ENCODE measurements at regions not wholly inside any gene's neighbourhood (a gene's known extent, or its start where the extent isn't known, plus 50 kb on each side); places are given as distances from the start of the nearest gene placed in this dataset.
A peak's percentile ranks its signal among the peaks of the same experiment; 100 is the strongest.

DNA sequence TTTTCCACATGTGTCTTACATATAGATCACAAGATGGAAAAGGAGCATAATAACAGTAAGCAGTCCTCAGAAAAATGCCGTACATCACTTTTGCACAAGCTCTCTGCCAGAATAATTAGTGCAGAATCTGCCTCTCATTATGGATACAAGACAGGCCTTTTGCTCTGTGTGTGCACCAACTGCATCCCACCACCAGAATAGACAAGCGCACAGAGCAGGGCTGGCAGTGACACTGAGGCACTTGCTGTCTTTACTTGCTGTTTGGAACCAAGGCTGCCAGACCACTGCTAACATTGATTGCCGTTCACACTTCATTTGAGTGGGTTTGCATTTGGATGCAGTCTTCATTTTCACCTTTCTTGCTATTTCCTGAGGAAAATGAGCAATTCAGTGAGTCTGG lies 741.3 kb downstream of the TLE1 start:
- H3K14ac ChIP-seq (ENCODE audit: insufficient read length), result no peak overlapping the region
- no peaks in the 10 kb centered on the region for H3K4me1 ChIP-seq (replicated peaks in 1 of 4; ENCODE audit: control insufficient read depth in 3 of 4, insufficient read depth in 4 of 4, low read length in 3 of 4)
- H3K23me2 ChIP-seq (ENCODE audit: low read depth, low read length), result no peaks in the 10 kb centered on the region
- no peaks in the 10 kb centered on the region for H3K79me1 ChIP-seq (ENCODE audit: low read depth, low read length)
- H3K36me3 ChIP-seq (ENCODE audit: control insufficient read depth in 2 of 4, insufficient read depth in 4 of 4, low read length in 3 of 4), result no peaks in the 10 kb centered on the region
- no peak overlapping the region for H2BK5ac ChIP-seq (ENCODE audit: low read depth, low read length)
- ChIA-PET POLR2A (ENCODE audit: partially characterized antibody) (no interaction called here), CTCF (ENCODE audit: partially characterized antibody) (interaction anchor here (0.9 kb wide), 1 partner anchor 10 kb away, joined by 3 read pairs; no protein-coding TSS in a partner anchor)
- peak overlapping the region; percentile 67; the same call in 1 of the 2 replicates for H2AFZ ChIP-seq (ENCODE audit: low read length)
- H4K8ac ChIP-seq (ENCODE audit: extremely low read depth, insufficient read depth, low read length), result no peak overlapping the region
- no peak overlapping the region for H3K4me3 ChIP-seq (ENCODE audit: extremely low read depth in 1 of 4, insufficient read depth in 2 of 4, low read depth in 3 of 4, low read length in 4 of 4)
- WGBS, 2 experiments (ENCODE audit: extremely low coverage in 1 of 2, insufficient coverage in 1 of 2, insufficient read length in 1 of 2, insufficient replicate concordance in 2 of 2, low coverage in 1 of 2, low lambda C conversion rate in 2 of 2, missing lambda C conversion rate in 1 of 2), result 90% methylated on average over 3 of the region's 3 CpGs; no CpG with 5 or more reads in 1 of the 2 experiments
- no peaks in the 10 kb centered on the region for H4K20me1 ChIP-seq (replicated peaks in 1 of 2; ENCODE audit: control insufficient read depth in 1 of 2, insufficient read depth in 2 of 2, low read length in 2 of 2)
- no peaks in the 10 kb centered on the region for H3K9me3 ChIP-seq (ENCODE audit: insufficient read depth in 2 of 2, low read depth in 1 of 2, low read length in 1 of 2)
- no peak overlapping the region for H4K5ac ChIP-seq (ENCODE audit: insufficient read length, low read depth, low read length)
- FAIRE-seq, result no peak
- H4K91ac ChIP-seq (replicated peaks; ENCODE audit: insufficient read length, low read length), result no peak overlapping the region
- H3K56ac ChIP-seq (replicated peaks; ENCODE audit: insufficient read length, low read depth, low read length), result no peak overlapping the region
- no peak overlapping the region for H2BK15ac ChIP-seq (ENCODE audit: low read length)
- H2BK20ac ChIP-seq (ENCODE audit: low read length), result no peak overlapping the region
- no peak overlapping the region for H3K4me2 ChIP-seq (ENCODE audit: insufficient read depth in 1 of 2, low read depth in 2 of 2, low read length in 2 of 2)
- H3K18ac ChIP-seq (ENCODE audit: extremely low read depth, low read length), result no peak overlapping the region
- no peaks in the 10 kb centered on the region for H3K79me2 ChIP-seq (ENCODE audit: control insufficient read depth in 1 of 2, insufficient read depth in 2 of 2, low read length in 2 of 2)
- H2BK12ac ChIP-seq (ENCODE audit: low read depth, low read length), result no peak overlapping the region
- TF ChIP-seq KDM4A (IDR thresholded peaks at IDR 0.05; ENCODE audit: low read depth, low read length, severe bottlenecking), result no peak
- no peak for TF ChIP-seq USF2 (IDR thresholded peaks at IDR 0.05; ENCODE audit: low read length)
- TF ChIP-seq HDAC2 (IDR thresholded peaks at IDR 0.05; ENCODE audit: borderline replicate concordance in 1 of 2, low read depth in 2 of 2, low read length in 2 of 2), result no peak
- TF ChIP-seq SP1 (IDR thresholded peaks at IDR 0.05; ENCODE audit: low read depth, low read length), result no peak
- TF ChIP-seq SUZ12 (IDR thresholded peaks at IDR 0.05; ENCODE audit: low read length), result no peak
- no peak for TF ChIP-seq JUN (IDR thresholded peaks at IDR 0.05; ENCODE audit: low read depth, low read length)
- no peak for TF ChIP-seq HDAC6 (IDR thresholded peaks at IDR 0.05; ENCODE audit: low read depth, low read length)
- no peak for TF ChIP-seq TAF7 (optimal IDR thresholded peaks at IDR 0.05; ENCODE audit: borderline replicate concordance, low read depth, low read length)
- no peak for DNase-seq (ENCODE audit: low read depth in 1 of 2, low spot score in 2 of 2)
- no peak overlapping the region for H2AK5ac ChIP-seq (ENCODE audit: low read depth, low read length)
- no peak overlapping the region for H3K4ac ChIP-seq (replicated peaks; ENCODE audit: insufficient read length, low read depth, low read length)
- H3K27me3 ChIP-seq (replicated peaks in 1 of 4; ENCODE audit: control insufficient read depth in 3 of 4, extremely low read depth in 1 of 4, insufficient read depth in 3 of 4, low read length in 3 of 4), result no peaks in the 10 kb centered on the region
- H2BK120ac ChIP-seq (replicated peaks; ENCODE audit: low read depth, low read length), result no peak overlapping the region
- no peak overlapping the region for H3K27ac ChIP-seq (ENCODE audit: low read depth, low read length)
- no peak overlapping the region for H3K9ac ChIP-seq (replicated peaks in 1 of 4; ENCODE audit: extremely low read depth in 1 of 4, low read depth in 3 of 4, low read length in 3 of 4)
- H3K23ac ChIP-seq (ENCODE audit: insufficient read length), result no peak overlapping the region
